Activated naive CD4-positive, alpha-beta T cell treated with anti-CD3 and anti-CD28 coated beads, Interleukin-2, amount 50 U/mL, for 24 hours (primary cell): ENCODE measurements at regions not wholly inside any gene's neighbourhood (a gene's known extent, or its start where the extent isn't known, plus 50 kb on each side); places are given as distances from the start of the nearest gene placed in this dataset.

Experiments used
- H3K27ac Mint-ChIP-seq: one replicate; pipeline ENCODE4 v1.8.0; 2021; ENCODE audit warnings: mild to moderate bottlenecking, mixed read lengths
- H3K27me3 Mint-ChIP-seq: one replicate; pipeline ENCODE4 v1.8.0; 2021; ENCODE audit warnings: mixed read lengths
- H3K36me3 Mint-ChIP-seq: one replicate; pipeline ENCODE4 v1.8.0; 2021; ENCODE audit warnings: mixed read lengths
- H3K4me1 Mint-ChIP-seq: one replicate; pipeline ENCODE4 v1.8.0; 2021; ENCODE audit warnings: mixed read lengths
- H3K4me3 Mint-ChIP-seq: one replicate; pipeline ENCODE4 v1.8.0; 2021; ENCODE audit warnings: mild to moderate bottlenecking, mixed read lengths
- H3K9me3 Mint-ChIP-seq: one replicate; pipeline ENCODE4 v1.8.0; 2021; ENCODE audit warnings: mixed read lengths

DNA sequence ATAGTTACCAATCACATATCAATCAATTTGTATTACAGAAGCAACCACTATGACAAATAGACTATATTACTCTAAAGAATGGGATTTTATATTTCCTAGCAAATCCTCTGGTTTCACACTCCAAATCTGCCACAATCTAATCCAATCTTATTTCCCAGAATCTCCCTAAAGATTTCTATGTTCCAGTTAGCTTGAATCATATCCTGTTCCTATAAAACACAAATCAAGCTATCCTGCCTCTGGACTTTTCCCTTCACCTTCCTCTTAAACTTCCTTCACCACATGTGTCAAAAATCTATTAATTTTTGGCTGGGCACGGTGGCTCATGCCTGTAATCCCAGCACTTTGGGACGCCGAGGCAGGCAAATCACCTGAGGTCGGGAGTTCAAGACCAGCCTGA is 50.0 kb downstream of the PIK3C2A start:
- Mint-ChIP-seq H3K36me3 (peaks cover 17% of the 10 kb centered on the region), H3K4me3 (no peak overlapping the region), H3K9me3 (no peaks in the 10 kb centered on the region), H3K27ac (no peak overlapping the region), H3K4me1 (peaks cover 39% of the 10 kb centered on the region), H3K27me3 (no peaks in the 10 kb centered on the region)

DNA sequence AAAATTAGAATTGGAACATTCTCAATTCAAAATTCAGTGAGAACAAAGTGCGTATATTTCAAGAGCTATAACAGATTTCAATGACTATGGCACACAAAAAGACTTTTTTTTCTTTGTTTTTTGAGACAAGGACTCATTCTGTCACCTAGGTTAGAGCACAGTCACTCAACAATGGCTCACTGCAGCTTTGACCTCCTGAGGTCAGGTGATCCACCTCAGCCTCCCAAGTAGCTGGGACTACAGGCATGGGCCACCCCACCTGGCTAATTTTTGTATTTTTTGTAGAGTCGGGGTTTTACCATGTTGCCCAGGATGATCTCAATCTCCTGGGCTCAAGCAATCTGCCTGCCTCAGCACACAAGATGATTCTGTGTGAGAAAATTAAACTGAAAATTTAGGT is 51.5 kb downstream of the PIK3C2A start:
- Mint-ChIP-seq H3K36me3 (peaks cover 17% of the 10 kb centered on the region), H3K9me3 (no peaks in the 10 kb centered on the region), H3K27me3 (no peaks in the 10 kb centered on the region), H3K4me3 (no peak overlapping the region), H3K27ac (no peak overlapping the region), H3K4me1 (peaks cover 24% of the 10 kb centered on the region)

DNA sequence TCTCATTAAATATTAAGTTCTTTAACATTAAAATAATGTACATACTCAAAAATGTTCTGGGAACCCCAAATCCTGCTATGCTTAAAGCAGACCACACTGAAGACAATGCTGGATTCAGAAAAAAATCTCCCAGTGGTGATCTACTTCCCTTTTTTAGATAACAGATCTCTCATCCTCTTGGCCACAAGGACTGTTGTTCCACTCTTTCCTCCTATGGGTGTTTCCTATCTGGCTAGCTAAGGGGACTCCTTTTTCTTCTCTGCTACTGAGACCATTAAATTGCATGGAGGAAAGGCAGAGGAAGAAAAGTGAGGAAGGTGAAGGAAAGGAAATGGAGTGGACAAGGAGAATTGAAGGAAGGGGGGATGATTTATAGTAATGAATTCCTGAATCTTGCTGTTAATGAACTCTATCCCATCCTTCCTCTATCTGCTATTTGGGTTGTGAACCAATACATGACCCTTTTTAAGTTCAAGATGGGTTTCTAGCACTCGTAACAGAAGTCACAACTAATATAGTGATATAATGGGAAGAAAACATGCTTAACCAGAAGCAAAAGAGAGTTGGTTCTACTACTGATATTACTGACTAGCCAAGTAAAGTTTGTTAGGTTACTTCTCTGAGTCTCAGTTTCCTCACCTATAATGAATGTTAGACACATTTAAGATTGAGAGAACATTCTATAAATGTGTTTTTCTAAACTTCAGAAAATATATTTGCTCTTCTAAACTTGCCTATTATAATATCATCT is 53.2 kb downstream of the PIK3C2A start:
- Mint-ChIP-seq H3K4me1 (peaks cover 10% of the 10 kb centered on the region), H3K27ac (no peak overlapping the region), H3K27me3 (no peaks in the 10 kb centered on the region), H3K9me3 (no peaks in the 10 kb centered on the region), H3K4me3 (no peak overlapping the region), H3K36me3 (peaks cover 10% of the 10 kb centered on the region)

DNA sequence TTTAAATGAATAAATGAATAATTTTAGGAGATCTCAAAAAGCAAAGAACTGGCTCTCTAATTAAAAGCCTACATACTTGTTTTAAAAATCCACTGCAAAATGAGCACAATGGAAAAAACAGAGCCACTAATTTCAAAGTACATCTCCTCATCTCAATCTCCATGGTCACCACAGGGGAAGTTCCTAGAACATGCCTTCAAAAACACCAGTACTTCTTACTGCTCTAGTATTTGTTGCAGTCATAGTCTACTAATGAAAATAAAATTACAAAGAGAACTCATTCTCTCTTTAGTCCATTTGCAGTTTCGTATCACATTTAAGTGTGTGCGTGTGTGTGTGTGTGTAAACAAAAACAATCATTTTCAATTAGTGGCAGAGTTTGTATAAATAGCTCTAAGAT is 54.0 kb downstream of the PIK3C2A start:
- H3K4me3 Mint-ChIP-seq: no peak overlapping the region
- peaks cover 9% of the 10 kb centered on the region for H3K36me3 Mint-ChIP-seq
- no peaks in the 10 kb centered on the region for H3K9me3 Mint-ChIP-seq
- no peaks in the 10 kb centered on the region for H3K27me3 Mint-ChIP-seq
- peaks cover 4% of the 10 kb centered on the region for H3K4me1 Mint-ChIP-seq
- H3K27ac Mint-ChIP-seq: peak overlapping the region; percentile 62

DNA sequence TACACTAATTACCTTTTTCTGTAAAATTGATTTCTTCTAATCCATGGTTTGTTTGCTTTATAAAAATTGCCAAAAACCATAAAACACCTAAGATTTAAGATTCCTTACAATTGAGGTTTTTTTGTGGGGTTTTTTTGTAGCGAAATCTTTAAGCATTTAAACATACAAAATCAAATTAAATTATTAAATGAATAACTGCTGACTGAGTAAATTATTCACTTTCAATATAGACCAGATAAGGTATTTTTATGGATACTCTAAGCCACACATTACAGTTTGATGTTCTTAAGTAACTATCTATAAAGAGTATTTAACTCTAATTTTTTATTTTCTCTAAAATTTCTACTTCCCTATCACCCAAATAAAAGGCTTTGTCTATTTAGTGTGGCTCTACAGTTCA is 55.5 kb downstream of the PIK3C2A start:
- peaks cover 12% of the 10 kb centered on the region for H3K36me3 Mint-ChIP-seq
- no peaks in the 10 kb centered on the region for H3K9me3 Mint-ChIP-seq
- H3K4me1 Mint-ChIP-seq: peaks cover 5% of the 10 kb centered on the region
- no peak overlapping the region for H3K4me3 Mint-ChIP-seq
- H3K27ac Mint-ChIP-seq: no peak overlapping the region
- no peaks in the 10 kb centered on the region for H3K27me3 Mint-ChIP-seq

DNA sequence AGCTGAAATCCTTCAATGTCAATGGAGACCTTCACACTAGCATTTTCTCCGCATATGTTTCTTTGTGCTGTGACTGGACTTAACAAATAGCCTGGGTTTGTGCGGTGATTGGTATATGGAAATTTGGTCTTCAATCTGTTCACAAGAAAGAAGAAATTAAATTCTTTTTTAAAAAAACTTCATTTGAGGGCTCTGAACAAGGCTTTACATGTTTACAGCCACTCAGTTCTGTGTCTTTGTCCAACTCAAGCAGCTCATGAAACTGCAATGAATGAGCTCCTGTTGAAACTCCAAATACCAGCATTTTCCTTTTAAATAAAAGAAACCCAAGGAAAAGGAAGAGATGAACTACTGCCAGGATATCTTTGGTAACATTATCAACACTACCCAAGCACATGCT is 57.3 kb downstream of the PIK3C2A start:
- Mint-ChIP-seq H3K36me3 (peaks cover 17% of the 10 kb centered on the region), H3K4me1 (peaks cover 8% of the 10 kb centered on the region), H3K27ac (no peak overlapping the region), H3K4me3 (no peak overlapping the region), H3K27me3 (no peaks in the 10 kb centered on the region), H3K9me3 (no peaks in the 10 kb centered on the region)

DNA sequence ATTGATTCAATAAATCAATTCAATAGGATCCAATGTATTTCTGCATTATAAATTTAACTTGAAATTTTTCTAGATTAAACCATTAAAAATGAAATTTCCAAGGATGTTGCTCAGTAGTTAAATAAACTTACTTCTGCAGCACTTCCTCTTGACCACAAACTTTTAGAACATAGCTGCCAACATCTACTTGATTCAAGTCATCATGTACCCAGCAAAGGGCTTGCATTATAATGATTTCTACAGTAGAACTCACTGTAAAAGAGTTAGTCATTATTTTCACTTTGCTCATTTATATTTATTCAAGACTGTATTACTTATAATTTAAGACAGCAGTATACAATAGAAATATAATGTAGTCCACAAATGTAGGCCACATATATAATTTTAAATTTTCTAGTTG is 59.2 kb downstream of the PIK3C2A start:
- H3K4me1 Mint-ChIP-seq: peaks cover 4% of the 10 kb centered on the region
- no peak overlapping the region for H3K4me3 Mint-ChIP-seq
- H3K36me3 Mint-ChIP-seq: peaks cover 18% of the 10 kb centered on the region
- H3K9me3 Mint-ChIP-seq: no peaks in the 10 kb centered on the region
- H3K27ac Mint-ChIP-seq: no peak overlapping the region
- H3K27me3 Mint-ChIP-seq: no peaks in the 10 kb centered on the region

DNA sequence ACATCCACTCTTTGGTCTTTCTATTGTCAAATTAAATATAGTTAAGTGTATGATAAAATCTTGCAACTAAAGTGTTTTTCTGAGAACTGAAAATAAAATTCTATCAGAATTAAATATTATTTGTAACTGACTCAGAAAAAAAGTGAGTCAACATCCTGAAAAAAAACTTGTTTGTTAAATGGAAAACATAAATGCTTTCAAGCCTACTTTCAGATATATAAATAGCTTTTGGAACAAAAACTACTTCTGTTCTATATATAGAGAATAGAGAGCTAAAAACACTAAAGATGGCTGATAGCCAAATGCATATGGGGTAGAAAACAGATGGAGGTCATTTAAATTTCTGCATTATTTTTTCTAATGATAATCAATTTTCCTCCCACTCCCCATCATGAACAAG is 61.8 kb downstream of the PIK3C2A start:
- H3K4me1 Mint-ChIP-seq: peaks cover 4% of the 10 kb centered on the region

DNA sequence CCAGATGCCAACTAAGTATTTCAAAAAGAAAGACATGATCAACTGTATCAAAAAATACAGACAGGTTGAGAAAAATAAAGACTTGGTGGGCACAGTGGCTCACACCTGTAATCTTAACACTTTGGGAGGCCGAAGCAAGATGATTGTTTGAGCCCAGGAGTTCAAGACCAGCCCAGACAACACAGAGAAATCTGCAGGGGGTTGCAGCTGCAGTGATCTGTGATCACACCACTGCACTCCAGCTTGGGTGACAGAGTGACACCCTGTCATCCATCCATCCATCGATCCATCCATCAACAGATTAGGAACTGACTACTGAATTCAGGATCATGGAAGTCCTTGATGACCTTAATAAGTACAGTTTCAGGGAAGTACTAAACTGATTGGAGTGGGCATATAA is 65.0 kb upstream of the RPS13 start:
- Mint-ChIP-seq H3K27ac (peak overlapping the region; percentile 10), H3K27me3 (no peaks in the 10 kb centered on the region), H3K9me3 (no peaks in the 10 kb centered on the region), H3K36me3 (peaks cover 32% of the 10 kb centered on the region), H3K4me3 (no peak overlapping the region), H3K4me1 (peaks cover 4% of the 10 kb centered on the region)

More for the DNA sequence above, 61.8 kb downstream of the PIK3C2A start:
- peaks cover 32% of the 10 kb centered on the region for H3K36me3 Mint-ChIP-seq
- H3K27me3 Mint-ChIP-seq: no peaks in the 10 kb centered on the region
- H3K4me3 Mint-ChIP-seq: no peak overlapping the region
- H3K27ac Mint-ChIP-seq: no peak overlapping the region
- H3K9me3 Mint-ChIP-seq: no peaks in the 10 kb centered on the region

DNA sequence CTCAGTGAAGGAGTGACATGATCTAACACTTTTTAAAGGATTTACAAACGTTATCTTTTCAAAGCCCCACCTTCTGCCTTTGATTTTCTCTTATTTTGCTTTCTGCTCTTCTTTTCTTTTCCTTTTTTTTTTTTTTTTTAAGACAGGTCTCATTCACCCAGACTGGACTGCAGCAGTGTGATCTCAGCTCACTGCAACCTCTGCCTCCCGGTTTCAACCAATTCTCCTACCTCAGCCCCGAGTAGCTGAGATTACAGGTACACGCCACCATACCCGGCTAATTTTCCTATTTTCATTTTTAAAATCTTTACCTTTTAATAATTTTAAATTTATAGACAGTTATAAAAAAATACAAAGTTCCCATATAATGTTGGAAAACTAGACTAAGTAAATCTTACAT is 63.7 kb upstream of the RPS13 start:
- Mint-ChIP-seq H3K36me3 (peaks cover 27% of the 10 kb centered on the region), H3K9me3 (no peaks in the 10 kb centered on the region), H3K4me3 (no peak overlapping the region)

DNA sequence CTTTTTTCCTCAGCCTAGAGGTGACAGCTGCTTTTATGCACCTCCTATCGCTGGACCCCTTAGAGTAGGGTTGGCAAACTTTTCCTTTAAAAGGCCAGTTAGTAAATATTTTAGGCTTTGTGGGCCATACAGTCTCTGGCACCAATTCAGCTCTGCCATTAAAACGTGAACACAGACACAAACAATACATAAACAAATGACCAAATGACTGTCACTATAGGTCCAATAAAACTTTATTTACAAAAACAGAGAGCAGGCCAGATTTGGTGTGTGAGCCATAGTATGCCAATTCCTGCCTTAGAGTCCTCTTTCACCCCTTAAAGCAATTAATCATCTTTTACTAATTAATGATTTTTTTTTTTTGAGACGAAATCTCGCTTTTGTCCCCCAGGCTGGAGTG is 61.1 kb upstream of the RPS13 start:
- no peaks in the 10 kb centered on the region for H3K27me3 Mint-ChIP-seq
- no peak overlapping the region for H3K27ac Mint-ChIP-seq
- no peaks in the 10 kb centered on the region for H3K4me1 Mint-ChIP-seq
- H3K9me3 Mint-ChIP-seq: no peaks in the 10 kb centered on the region
- H3K4me3 Mint-ChIP-seq: no peak overlapping the region
- peaks cover 18% of the 10 kb centered on the region for H3K36me3 Mint-ChIP-seq

More for the DNA sequence above, 63.7 kb upstream of the RPS13 start:
- Mint-ChIP-seq H3K4me1 (no peaks in the 10 kb centered on the region), H3K27ac (peak overlapping the region; percentile 19), H3K27me3 (no peaks in the 10 kb centered on the region)

DNA sequence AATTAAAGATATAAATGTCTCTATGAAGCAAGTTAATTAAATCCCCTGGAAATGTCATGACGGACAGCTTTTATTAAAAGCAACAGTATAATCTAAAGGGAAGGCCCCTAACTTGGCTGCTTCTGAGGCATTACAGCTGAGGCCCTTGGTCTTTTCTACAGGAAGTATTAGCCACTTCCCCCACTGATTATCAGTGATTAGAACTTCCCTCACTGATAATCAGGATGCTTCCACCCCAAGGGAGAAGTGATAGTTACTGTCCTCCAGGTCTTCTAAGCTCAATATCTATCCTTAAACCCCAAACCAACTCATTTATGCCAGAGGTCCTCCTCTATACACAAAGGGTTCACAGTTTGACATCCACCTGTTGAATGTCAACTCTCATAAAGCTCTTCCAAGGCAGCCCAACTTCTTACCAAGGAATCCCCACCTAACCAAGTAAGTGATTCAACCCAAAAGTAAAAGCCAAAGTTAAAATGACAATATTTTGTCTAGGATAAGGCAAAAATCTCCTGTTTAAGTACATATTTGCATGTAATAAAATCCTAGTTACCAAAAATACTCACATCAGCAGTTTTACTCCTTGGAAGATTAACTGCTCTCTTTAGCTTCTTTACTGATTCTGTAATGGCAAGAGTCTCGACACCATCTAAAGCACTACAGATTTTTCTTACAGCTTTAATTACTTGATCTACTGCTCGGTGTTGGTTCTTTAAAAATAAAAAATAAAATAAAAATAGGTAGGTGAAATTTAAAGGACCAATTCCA is 58.6 kb upstream of the RPS13 start:
- H3K4me3 Mint-ChIP-seq: no peak overlapping the region
- no peaks in the 10 kb centered on the region for H3K27me3 Mint-ChIP-seq
- no peaks in the 10 kb centered on the region for H3K4me1 Mint-ChIP-seq
- peaks cover 4% of the 10 kb centered on the region for H3K36me3 Mint-ChIP-seq
- no peaks in the 10 kb centered on the region for H3K9me3 Mint-ChIP-seq
- no peak overlapping the region for H3K27ac Mint-ChIP-seq

DNA sequence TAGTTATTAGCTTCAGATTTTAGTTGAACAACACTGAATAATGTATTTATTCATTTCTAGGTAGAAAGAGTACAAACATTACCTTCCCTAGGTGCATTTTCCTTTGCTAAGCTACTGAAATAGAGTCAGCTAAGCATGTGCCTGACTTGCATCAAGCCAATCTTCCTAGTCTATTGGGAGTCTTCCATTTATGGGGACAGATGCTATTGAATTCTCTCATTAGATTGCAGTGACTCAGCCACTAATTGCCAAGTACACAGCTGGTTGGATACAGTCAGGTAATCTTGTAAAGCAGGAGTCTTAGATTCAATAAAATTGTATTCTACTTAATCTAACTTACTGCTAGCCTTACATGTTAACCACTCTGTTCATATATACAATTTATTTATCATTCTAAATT is 55.2 kb upstream of the RPS13 start:
- no peaks in the 10 kb centered on the region for H3K27me3 Mint-ChIP-seq
- H3K9me3 Mint-ChIP-seq: no peaks in the 10 kb centered on the region
- peaks cover 9% of the 10 kb centered on the region for H3K36me3 Mint-ChIP-seq
- no peaks in the 10 kb centered on the region for H3K4me1 Mint-ChIP-seq
- no peak overlapping the region for H3K4me3 Mint-ChIP-seq
- no peak overlapping the region for H3K27ac Mint-ChIP-seq

DNA sequence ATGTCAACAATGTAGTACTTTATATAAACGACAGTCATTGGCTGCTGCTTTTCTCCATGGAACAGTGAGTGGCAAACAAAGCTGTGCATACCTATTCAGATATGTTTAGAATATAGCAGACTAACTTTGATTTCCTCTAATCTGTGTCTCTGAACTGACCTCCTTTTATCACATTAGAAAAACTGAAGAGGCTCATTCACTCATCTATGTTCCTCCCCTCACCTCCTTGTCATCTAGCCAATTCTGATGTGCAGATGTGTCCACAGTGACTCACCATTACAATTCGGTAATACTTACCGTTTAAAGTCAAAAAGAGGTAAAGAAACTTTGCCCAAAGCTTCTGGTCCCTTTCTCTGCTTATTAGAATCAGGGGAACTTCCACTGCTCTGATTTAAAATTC is 51.5 kb upstream of the RPS13 start:
- no peak overlapping the region for H3K4me3 Mint-ChIP-seq
- H3K27me3 Mint-ChIP-seq: no peaks in the 10 kb centered on the region
- H3K36me3 Mint-ChIP-seq: peaks cover 16% of the 10 kb centered on the region
- no peak overlapping the region for H3K27ac Mint-ChIP-seq
- no peaks in the 10 kb centered on the region for H3K9me3 Mint-ChIP-seq
- H3K4me1 Mint-ChIP-seq: no peaks in the 10 kb centered on the region
